H9 (cell line): ENCODE measurements at regions not wholly inside any gene's neighbourhood (a gene's known extent, or its start where the extent isn't known, plus 50 kb on each side); places are given as distances from the start of the nearest gene placed in this dataset.

ENCODE experiments used
- DNase-seq: peaks from one replicate; pipeline ENCODE4 v3.0.0-alpha.2; 2017
- H2AFZ ChIP-seq: one replicate; pipeline ENCODE4 v1.6.1; 2013; ENCODE audit warnings: mild to moderate bottlenecking, low read length, control low read depth, moderate library complexity
- H2AK5ac ChIP-seq: 2 replicates; pipeline ENCODE4 v1.6.1; 2013; ENCODE audit warnings: low read length, control low read depth, mixed read lengths; ENCODE audit not compliant: insufficient read length
- H2BK120ac ChIP-seq: one replicate; pipeline ENCODE4 v1.6.1; 2013; ENCODE audit warnings: low read depth, mild to moderate bottlenecking, low read length, control low read depth, inconsistent platforms; ENCODE audit not compliant: poor library complexity, severe bottlenecking
- H2BK12ac ChIP-seq: 2 replicates; pipeline ENCODE4 v1.6.1; 2013; ENCODE audit warnings: low read length, control low read depth, mixed read lengths, low read depth; ENCODE audit not compliant: insufficient read length
- H2BK15ac ChIP-seq: 2 replicates; pipeline ENCODE4 v1.6.1; 2013; ENCODE audit warnings: low read depth, low read length, control low read depth
- H2BK20ac ChIP-seq: one replicate; pipeline ENCODE4 v1.6.1; 2013; ENCODE audit warnings: low read depth, mild to moderate bottlenecking, low read length, control low read depth, inconsistent platforms; ENCODE audit not compliant: poor library complexity, severe bottlenecking
- H2BK5ac ChIP-seq: 2 replicates; pipeline ENCODE4 v1.6.1; 2013; ENCODE audit warnings: low read length, control low read depth, mixed read lengths; ENCODE audit not compliant: insufficient read length
- H3K14ac ChIP-seq: 2 replicates; pipeline ENCODE4 v1.6.1; 2013; ENCODE audit warnings: low read length, control low read depth; ENCODE audit not compliant: insufficient read depth
- H3K18ac ChIP-seq: 2 replicates; pipeline ENCODE4 v1.6.1; 2013; ENCODE audit warnings: low read depth, mild to moderate bottlenecking, mixed read lengths, low read length, control low read depth; ENCODE audit not compliant: insufficient read length
- H3K23ac ChIP-seq: 2 replicates; pipeline ENCODE4 v1.6.1; 2013; ENCODE audit warnings: low read length, control low read depth, mixed read lengths, low read depth; ENCODE audit not compliant: insufficient read length
- H3K23me2 ChIP-seq: 2 replicates; pipeline ENCODE4 v1.6.1; 2013; ENCODE audit warnings: low read depth, mild to moderate bottlenecking, mixed read lengths, low read length, control low read depth; ENCODE audit not compliant: insufficient read length, poor library complexity, severe bottlenecking
- H3K27ac ChIP-seq: 2 replicates; pipeline ENCODE4 v1.5.1; 2013; ENCODE audit warnings: low read length, control low read depth, mixed read lengths, low read depth; ENCODE audit not compliant: insufficient read length
- H3K27me3 ChIP-seq: 2 replicates; pipeline ENCODE4 v1.6.1; 2013; ENCODE audit warnings: low read length, control low read depth, inconsistent platforms; ENCODE audit not compliant: insufficient read depth
- H3K4ac ChIP-seq: 2 replicates; pipeline ENCODE4 v1.6.1; 2013; ENCODE audit warnings: low read depth, mild to moderate bottlenecking, control low read depth, inconsistent platforms, low read length, moderate library complexity
- H3K4me1 ChIP-seq: 2 replicates; pipeline ENCODE4 v1.6.1; 2013; ENCODE audit warnings: low read length, control low read depth, inconsistent platforms; ENCODE audit not compliant: insufficient read depth
- H3K4me2 ChIP-seq: 2 replicates; pipeline ENCODE4 v1.6.1; 2013; ENCODE audit warnings: low read length, control low read depth, mixed read lengths; ENCODE audit not compliant: insufficient read length, insufficient read depth
- H3K56ac ChIP-seq: 2 replicates; pipeline ENCODE4 v1.6.1; 2013; ENCODE audit warnings: low read depth, mild to moderate bottlenecking, mixed read lengths, low read length, control low read depth; ENCODE audit not compliant: insufficient read length
- H3K79me1 ChIP-seq: 2 replicates; pipeline ENCODE4 v1.6.1; 2013; ENCODE audit warnings: low read depth, mild to moderate bottlenecking, moderate library complexity, low read length, control low read depth, inconsistent platforms; ENCODE audit not compliant: insufficient read depth, poor library complexity, severe bottlenecking
- H3K79me2 ChIP-seq: 2 replicates; pipeline ENCODE4 v1.6.1; 2013; ENCODE audit warnings: low read length, control low read depth, inconsistent platforms; ENCODE audit not compliant: insufficient read depth
- H3K9ac ChIP-seq: 2 replicates; pipeline ENCODE4 v1.6.1; 2013; ENCODE audit warnings: low read length, control low read depth, mixed read lengths; ENCODE audit not compliant: insufficient read length; ENCODE audit errors: extremely low read depth
- H3K9me3 ChIP-seq: one replicate; pipeline ENCODE4 v1.6.1; 2013; ENCODE audit warnings: low read depth, low read length, inconsistent platforms; ENCODE audit not compliant: control insufficient read depth
- H3T11ph ChIP-seq: one replicate; pipeline ENCODE4 v1.6.1; 2013; ENCODE audit warnings: mild to moderate bottlenecking, low read length, control low read depth, inconsistent platforms
- H4K20me1 ChIP-seq: one replicate; pipeline ENCODE4 v1.6.1; 2013; ENCODE audit not compliant: control insufficient read depth, insufficient read length, insufficient read depth
- H4K5ac ChIP-seq: 2 replicates; pipeline ENCODE4 v1.6.1; 2013; ENCODE audit warnings: low read depth, mild to moderate bottlenecking, mixed read lengths, low read length, control low read depth; ENCODE audit not compliant: insufficient read length
- H4K8ac ChIP-seq: replicated peaks from 2 replicates; pipeline ENCODE4 v1.6.1; 2013; ENCODE audit warnings: low read length, control low read depth, mixed read lengths, low read depth; ENCODE audit not compliant: insufficient read length
- H4K91ac ChIP-seq: 2 replicates; pipeline ENCODE4 v1.6.1; 2013; ENCODE audit warnings: low read depth, mild to moderate bottlenecking, moderate library complexity, mixed read lengths, low read length, control low read depth; ENCODE audit not compliant: insufficient read length
- H3K27ac Mint-ChIP-seq, 3 experiments: 2 replicates in 2 of 3; 3 replicates in 1 of 3; pipeline ENCODE4 v1.8.0; 2020 to 2021; ENCODE audit warnings: mixed read lengths in 3 of 3, mild to moderate bottlenecking in 1 of 3, moderate library complexity in 1 of 3
- H3K27me3 Mint-ChIP-seq: 2 replicates; pipeline ENCODE4 v1.8.0; 2021; ENCODE audit warnings: low read depth, mild to moderate bottlenecking, moderate library complexity, mixed read lengths
- H3K36me3 Mint-ChIP-seq, 3 experiments: 2 replicates in 2 of 3; 3 replicates in 1 of 3; pipeline ENCODE4 v1.8.0; 2020 to 2021; ENCODE audit warnings: low read depth in 3 of 3, mixed read lengths in 3 of 3; ENCODE audit not compliant: insufficient read depth in 1 of 3
- H3K4me1 Mint-ChIP-seq, 2 experiments: 2 replicates each; pipeline ENCODE4 v1.8.0; 2020; ENCODE audit warnings: mixed read lengths in 2 of 2
- H3K4me3 Mint-ChIP-seq, 2 experiments: 2 replicates in 1 of 2; 3 replicates in 1 of 2; pipeline ENCODE4 v1.8.0; 2020 to 2021; ENCODE audit warnings: mild to moderate bottlenecking in 2 of 2, mixed read lengths in 2 of 2, moderate library complexity in 1 of 2
- H3K9me3 Mint-ChIP-seq, 2 experiments: 2 replicates in 1 of 2; 3 replicates in 1 of 2; pipeline ENCODE4 v1.8.0; 2020; ENCODE audit warnings: mild to moderate bottlenecking in 2 of 2, mixed read lengths in 2 of 2, moderate library complexity in 1 of 2
- WGBS: extraction: QIAGEN DNeasy Blood & Tissue Kit; methylation state at CpG from one replicate; pipeline ENCODE4 v1.1.7; 2013; ENCODE audit warnings: missing lambda C conversion rate, low lambda C conversion rate, mixed read lengths; ENCODE audit not compliant: insufficient read length; ENCODE audit errors: extremely low coverage; 5-methylcytosine and 5-hydroxymethylcytosine counted together
- TF ChIP-seq, protein P1 (sequence below): fragments of 200-600 bp; sonication (generic); conservative IDR thresholded peaks from 3 replicates; pipeline ENCODE4 v1.8.0; 2021; ENCODE audit warnings: antibody characterized with exemption, mild to moderate bottlenecking

DNA sequence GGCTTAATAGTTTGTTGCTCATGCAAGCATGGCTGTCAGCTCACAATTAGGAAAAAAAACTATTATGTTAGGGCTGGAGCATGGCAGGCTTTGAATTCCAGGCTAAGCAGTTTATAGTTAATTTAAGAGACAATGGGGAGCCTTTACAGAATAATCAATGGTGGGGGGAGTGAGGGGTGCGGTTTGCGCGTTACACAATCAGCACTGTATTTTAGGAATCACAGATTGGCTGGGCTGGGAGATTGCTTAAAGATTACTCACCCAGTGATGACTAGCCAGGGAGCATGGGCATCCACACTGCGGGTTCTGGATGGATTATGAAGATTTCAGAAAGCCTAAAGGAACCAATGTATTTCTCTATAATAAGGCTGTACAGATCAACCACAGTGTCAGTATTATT is 186.6 kb downstream of the SOX3 start:
- no peak overlapping the region for H3K4me2 ChIP-seq
- H3K79me2 ChIP-seq, result no peaks in the 10 kb centered on the region
- no peaks in the 10 kb centered on the region for H3K9me3 ChIP-seq
- Mint-ChIP-seq H3K36me3 (no peaks in the 10 kb centered on the region), H3K9me3 (peaks cover 0 to 3% of the 10 kb centered on the region in 2 experiments; a peak in 2 of 5 replicates), H3K27me3 (no peaks in the 10 kb centered on the region; the same call in 1 of the 2 replicates), H3K4me3 (no peak overlapping the region), H3K4me1 (peaks cover 8 to 9% of the 10 kb centered on the region in 2 experiments), H3K27ac (peak overlapping the region in 1 of 3 experiments; percentile 21; a peak in 1 of 7 replicates)
- no peak overlapping the region for H2AFZ ChIP-seq
- no CpG with 5 or more reads among the region's 4 CpGs for WGBS
- no peak overlapping the region for H2BK12ac ChIP-seq
- H2BK20ac ChIP-seq, result no peak overlapping the region
- H2BK120ac ChIP-seq, result no peak overlapping the region
- H3K27ac ChIP-seq, result no peak overlapping the region
- TF ChIP-seq, protein P1, sequence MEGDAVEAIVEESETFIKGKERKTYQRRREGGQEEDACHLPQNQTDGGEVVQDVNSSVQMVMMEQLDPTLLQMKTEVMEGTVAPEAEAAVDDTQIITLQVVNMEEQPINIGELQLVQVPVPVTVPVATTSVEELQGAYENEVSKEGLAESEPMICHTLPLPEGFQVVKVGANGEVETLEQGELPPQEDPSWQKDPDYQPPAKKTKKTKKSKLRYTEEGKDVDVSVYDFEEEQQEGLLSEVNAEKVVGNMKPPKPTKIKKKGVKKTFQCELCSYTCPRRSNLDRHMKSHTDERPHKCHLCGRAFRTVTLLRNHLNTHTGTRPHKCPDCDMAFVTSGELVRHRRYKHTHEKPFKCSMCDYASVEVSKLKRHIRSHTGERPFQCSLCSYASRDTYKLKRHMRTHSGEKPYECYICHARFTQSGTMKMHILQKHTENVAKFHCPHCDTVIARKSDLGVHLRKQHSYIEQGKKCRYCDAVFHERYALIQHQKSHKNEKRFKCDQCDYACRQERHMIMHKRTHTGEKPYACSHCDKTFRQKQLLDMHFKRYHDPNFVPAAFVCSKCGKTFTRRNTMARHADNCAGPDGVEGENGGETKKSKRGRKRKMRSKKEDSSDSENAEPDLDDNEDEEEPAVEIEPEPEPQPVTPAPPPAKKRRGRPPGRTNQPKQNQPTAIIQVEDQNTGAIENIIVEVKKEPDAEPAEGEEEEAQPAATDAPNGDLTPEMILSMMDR, result no peak
- no peak overlapping the region for H2BK15ac ChIP-seq
- H3K23ac ChIP-seq, result no peak overlapping the region
- H2BK5ac ChIP-seq, result no peak overlapping the region
- no peaks in the 10 kb centered on the region for H3K27me3 ChIP-seq
- H4K8ac ChIP-seq, result no peak overlapping the region
- no peak overlapping the region for H3K14ac ChIP-seq
- no peak overlapping the region for H3K9ac ChIP-seq
- no peak for DNase-seq
- H3K4ac ChIP-seq, result no peak overlapping the region
- H4K20me1 ChIP-seq, result no peaks in the 10 kb centered on the region
- no peak overlapping the region for H4K91ac ChIP-seq
- H4K5ac ChIP-seq, result no peak overlapping the region
- H3T11ph ChIP-seq, result no peak overlapping the region
- H2AK5ac ChIP-seq, result no peak overlapping the region
- H3K18ac ChIP-seq, result no peak overlapping the region
- no peak overlapping the region for H3K56ac ChIP-seq
- no peaks in the 10 kb centered on the region for H3K4me1 ChIP-seq
- H3K79me1 ChIP-seq, result no peaks in the 10 kb centered on the region
- no peaks in the 10 kb centered on the region for H3K23me2 ChIP-seq
